GM19467 (cell line): ENCODE measurements at regions not wholly inside any gene's neighbourhood (a gene's known extent, or its start where the extent isn't known, plus 50 kb on each side); places are given as distances from the start of the nearest gene placed in this dataset.

Experiments used
- ATAC-seq: cut with Tn5 transposase; IDR thresholded peaks from one replicate; pipeline ENCODE4 v1.9.1; 2021; ENCODE audit warnings: mild to moderate bottlenecking, moderate library complexity; ENCODE audit not compliant: unreplicated experiment

DNA sequence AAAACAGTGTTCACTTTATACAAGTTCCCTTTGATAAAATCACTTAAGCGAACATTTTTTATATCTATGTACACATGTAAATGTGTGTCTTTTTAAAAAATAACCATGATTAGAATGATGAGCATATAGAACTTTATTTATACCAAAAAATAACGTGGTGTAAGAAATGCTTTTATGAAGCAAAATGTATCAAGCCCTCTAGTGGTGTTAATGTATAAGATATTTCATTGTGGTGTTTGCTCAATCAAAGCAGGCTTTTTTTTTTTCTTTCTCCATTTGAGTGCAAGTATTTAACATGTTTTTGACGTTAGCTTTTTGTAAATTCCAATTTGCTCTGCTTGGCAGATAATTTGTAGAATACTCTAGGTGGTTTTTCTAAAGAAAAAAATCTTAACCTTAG lies 2092.4 kb upstream of the TENM3 start:
- ATAC-seq: no peak

- no peak for ATAC-seq
Measured at GRCh38 chr4:180152831-180153230, 2090.4 kb upstream of the TENM3 start.

DNA sequence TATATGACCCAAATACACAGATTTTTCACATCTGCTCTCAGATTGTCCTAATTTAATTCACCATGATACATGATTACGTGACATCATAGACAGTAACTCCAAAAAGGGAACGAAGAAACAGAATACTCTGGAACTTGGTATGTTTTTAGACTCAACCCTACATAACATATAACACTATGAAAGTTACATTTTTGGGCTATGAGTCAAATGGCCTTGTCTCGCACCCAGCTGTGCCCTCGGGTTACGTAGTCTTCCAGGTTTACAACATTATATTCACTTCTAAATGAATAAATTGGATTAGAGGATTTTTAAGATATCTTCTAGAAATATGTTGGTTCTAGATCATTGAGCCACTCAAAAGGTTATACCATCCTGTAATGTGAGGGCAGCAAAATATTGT lies 2089.6 kb upstream of the TENM3 start:
- ATAC-seq: no peak

- no peak for ATAC-seq
Measured at GRCh38 chr4:180156684-180157083, 2086.5 kb upstream of the TENM3 start.

GRCh38 chr4:180160195-180160983 lies 2082.8 kb upstream of the TENM3 start:
- ATAC-seq: no peak

DNA sequence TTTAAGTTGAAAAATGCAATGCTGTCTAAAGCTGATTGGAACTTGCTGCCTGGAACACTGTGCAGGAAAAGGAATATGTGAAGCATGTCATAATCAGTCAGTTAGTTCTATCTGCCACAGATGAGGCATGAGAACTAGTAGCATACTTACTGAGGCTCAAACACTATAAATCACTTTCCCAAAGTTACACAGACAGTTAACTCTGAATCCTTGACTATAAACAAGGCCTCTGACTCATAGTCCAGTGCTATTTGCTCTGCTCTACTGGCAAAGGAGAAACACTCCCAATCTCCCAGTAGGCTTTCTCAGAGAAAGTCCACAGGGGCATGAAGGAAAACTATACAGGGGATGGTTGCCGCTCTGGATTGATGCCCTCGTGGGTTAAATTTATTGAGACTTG lies 2078.4 kb upstream of the TENM3 start:
- ATAC-seq: no peak

- no peak for ATAC-seq
Measured at GRCh38 chr4:180169394-180169793, 2073.8 kb upstream of the TENM3 start.

DNA sequence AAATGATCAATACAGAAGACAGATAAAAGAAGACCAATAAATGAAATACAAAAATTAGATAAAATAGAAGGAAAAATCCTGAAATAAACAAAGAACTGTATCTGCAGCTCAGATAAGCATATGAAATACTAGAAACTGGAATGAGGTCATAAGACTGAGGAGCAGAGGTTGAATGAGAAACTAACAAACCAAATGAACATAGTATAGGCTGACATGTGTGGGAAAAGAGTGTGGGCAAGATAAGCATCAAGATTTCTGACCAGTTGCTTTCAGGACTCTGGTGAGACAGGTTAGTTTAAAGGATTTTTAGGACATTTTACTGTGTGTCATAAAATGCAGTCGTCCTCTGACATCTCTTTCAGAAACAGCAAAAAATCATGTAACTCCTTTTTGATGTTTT lies 2073.2 kb upstream of the TENM3 start:
- no peak for ATAC-seq

GRCh38 chr4:180179146-180179545 lies 2064.1 kb upstream of the TENM3 start:
- ATAC-seq: no peak

- no peak for ATAC-seq
Measured at GRCh38 chr4:180189666-180190065, 2053.5 kb upstream of the TENM3 start.

DNA sequence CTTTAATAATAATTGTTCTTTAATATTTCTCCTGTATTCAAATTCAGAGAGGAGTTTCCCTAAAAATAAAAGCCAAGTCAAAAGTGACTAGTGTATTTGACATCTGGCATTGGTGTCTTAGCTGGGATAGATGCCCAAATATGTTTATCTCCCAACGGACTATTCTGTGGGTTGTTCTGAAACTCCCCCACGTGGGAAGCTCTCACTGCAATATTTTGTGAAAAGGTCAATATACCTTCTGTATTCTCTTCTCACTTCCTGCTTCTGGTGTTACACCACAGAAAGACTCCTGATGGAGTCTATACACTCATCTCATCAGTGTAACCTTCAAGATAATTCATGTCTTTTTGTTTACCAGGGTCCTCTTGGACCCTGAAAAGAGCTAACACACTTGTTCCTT lies 2052.8 kb upstream of the TENM3 start:
- no peak for ATAC-seq

GRCh38 chr4:180197471-180197870 lies 2045.7 kb upstream of the TENM3 start:
- ATAC-seq: no peak

DNA sequence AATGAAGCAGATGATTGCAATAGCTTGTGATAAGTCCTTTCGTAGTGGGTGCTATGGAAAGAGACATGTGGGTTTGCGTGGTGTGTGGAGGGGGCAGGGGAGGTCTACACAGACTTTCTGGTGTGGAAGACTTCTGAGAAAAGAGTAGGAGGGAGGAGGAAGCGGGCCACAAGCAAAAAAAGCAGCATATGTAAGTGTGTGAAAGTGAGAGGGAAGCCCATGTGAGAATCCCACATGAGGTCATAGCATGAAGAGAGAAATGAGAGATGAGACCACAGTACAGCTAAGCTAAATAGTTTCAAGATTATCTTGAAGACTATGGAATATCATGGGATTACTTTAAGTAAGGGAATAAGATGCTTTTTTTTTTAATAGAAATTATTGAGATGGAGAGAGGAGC lies 2039.9 kb upstream of the TENM3 start:
- ATAC-seq: no peak

DNA sequence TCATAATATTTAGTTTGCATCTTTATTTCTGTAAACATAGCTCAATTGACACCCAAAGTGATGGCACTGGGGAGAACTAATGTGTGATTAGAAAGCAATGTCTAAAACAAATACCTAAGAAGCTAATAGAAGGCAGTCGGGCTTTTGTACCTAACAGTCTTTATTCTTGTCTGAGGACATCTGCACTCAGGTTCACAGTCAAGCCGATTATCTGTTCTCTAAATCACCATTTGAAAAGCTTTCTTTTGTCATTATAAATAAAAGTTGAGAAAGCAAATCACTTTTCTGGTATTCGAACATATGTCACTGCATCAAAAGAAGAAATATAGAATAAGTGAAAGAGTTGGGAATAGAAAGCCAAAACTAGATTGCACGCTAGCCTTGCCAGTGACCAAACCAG lies 2037.9 kb upstream of the TENM3 start:
- no peak for ATAC-seq

DNA sequence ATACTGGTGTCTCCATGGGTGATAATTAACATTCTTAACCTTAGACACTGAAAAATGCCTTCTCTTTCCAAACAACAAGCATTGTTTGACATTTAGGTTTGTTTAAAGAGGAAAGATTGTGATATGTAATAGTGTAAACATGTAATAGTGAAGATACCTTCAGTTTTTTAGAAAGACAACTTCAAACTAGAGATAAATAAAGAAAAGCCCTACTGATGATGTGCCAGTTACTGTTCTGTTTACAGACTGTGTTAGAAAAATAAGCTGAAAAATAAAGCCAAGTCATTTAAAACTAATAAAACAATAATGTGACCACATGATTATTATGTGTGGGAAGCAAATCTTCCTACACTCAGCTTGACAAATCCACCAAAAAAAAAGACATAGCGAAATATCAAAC lies 2035.3 kb upstream of the TENM3 start:
- ATAC-seq: no peak

DNA sequence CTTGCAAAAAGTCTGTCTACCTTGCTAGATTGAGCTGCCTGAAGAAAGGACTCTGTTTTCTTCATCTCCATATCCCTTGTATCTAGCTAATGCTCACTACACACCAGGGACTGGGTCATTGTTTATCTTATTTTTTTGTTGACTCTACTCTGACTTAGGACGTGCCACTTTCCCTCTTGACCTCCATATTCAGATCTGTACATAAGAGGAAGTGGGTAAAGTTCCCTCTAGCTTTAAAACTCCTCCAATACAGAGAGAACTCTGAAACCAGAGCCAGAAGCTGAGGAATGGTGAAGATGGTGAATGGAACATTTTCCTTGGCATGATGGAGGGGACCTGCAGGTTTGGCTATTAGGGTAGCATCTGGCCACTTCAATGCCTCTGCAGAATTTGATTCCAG lies 2026.1 kb upstream of the TENM3 start:
- ATAC-seq: no peak

DNA sequence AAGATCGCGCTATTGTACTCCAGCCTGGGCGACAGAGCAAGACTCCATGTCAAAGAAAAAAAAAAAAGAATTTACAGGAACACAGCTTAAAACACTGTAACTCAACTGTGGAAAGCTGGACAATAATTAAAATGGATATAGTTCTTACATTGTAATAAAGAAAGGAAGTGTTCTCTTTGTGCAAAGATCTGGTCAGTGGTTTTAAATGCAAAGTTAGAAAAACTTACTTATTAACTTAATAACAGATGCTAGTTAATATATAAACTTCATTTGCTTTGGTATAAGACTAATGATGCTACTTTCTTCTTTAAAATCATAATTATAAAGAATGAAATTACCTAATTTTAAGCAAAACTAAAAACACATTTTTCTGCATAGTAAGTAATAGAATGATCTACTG lies 2024.1 kb upstream of the TENM3 start:
- no peak for ATAC-seq

- no peak for ATAC-seq
Measured at GRCh38 chr4:180225977-180226376, 2017.2 kb upstream of the TENM3 start.

DNA sequence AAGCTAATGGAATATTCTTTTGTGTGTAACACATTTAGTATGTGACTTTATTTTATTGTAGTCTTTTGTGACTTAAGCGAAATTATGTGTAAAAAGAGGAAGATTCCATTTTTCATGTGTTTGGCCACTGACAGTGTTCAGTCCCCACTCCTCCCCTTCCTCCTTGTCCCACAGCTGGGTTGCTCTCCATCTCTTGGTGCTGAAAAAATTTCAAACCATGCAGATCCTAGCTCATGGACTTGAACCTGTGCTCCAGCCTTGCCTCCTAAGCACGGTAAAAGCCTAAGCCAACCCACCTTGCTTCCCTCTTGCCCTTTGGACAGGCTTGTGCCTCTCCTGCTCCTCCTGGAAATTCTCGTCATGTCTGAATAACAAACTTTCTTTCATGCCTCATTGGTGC lies 2008.5 kb upstream of the TENM3 start:
- ATAC-seq: no peak

DNA sequence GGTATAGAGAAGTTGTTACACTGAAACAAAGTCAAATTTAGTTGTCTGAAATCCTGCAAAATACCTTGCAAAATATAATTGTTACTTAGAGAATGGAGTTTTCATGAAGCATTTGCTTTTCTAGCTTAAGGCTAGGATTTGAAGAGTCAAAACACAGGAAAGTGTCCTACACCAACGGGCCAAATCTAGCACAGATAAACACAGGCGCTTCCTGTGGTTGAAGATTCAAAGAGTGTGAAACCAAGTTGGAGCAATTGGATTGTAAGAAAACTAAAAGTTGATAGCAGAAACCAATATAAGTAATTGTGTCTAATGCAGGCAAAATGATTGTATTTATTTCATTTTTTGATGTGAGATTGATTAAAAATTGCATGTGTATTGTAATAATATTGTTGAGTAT lies 2002.5 kb upstream of the TENM3 start:
- no peak for ATAC-seq

GRCh38 chr4:180253419-180253818 lies 1989.8 kb upstream of the TENM3 start:
- ATAC-seq: no peak

GRCh38 chr4:180261346-180261745 lies 1981.9 kb upstream of the TENM3 start:
- ATAC-seq: no peak

GRCh38 chr4:180280076-180280475 lies 1963.1 kb upstream of the TENM3 start:
- ATAC-seq: peak; percentile 72
